Psoas muscle (tissue), 7 donors: ENCODE measurements at regions not wholly inside any gene's neighbourhood (a gene's known extent, or its start where the extent isn't known, plus 50 kb on each side); places are given as distances from the start of the nearest gene placed in this dataset.

Source experiments
- ATAC-seq, 4 donors: fragments of 200-7000 bp; cut with Tn5 transposase; one replicate each; pipeline ENCODE4 v1.9.1; 2020; ENCODE audit warnings: moderate library complexity in 3 of 4, mild to moderate bottlenecking in 2 of 4
- DNase-seq, 2 donors: peaks; one replicate each; pipeline ENCODE4 v3.0.0-alpha.2; 2020
- H3K27ac ChIP-seq: fragments of 200-600 bp; one replicate; pipeline ENCODE4 v1.8.0; 2022
- H3K27me3 ChIP-seq, 3 donors: fragments of 200-600 bp in 1 of 3; one replicate each; pipeline versions ENCODE4 v1.6.1 to v1.8.0; 2013 to 2022; ENCODE audit warnings: low read length in 2 of 3, mild to moderate bottlenecking in 2 of 3, moderate library complexity in 1 of 3; ENCODE audit not compliant: insufficient read depth in 3 of 3
- H3K36me3 ChIP-seq, 2 donors: fragments of 200-600 bp in 1 of 2; one replicate each; pipeline versions ENCODE4 v1.6.1 to v1.8.0; 2013 to 2022; ENCODE audit warnings: low read depth in 1 of 2, mild to moderate bottlenecking in 1 of 2, moderate library complexity in 1 of 2; ENCODE audit not compliant: insufficient read depth in 1 of 2
- H3K4me1 ChIP-seq: fragments of 200-600 bp; one replicate; pipeline ENCODE4 v1.8.0; 2022
- H3K4me3 ChIP-seq: fragments of 200-600 bp; one replicate; pipeline ENCODE4 v1.8.0; 2022; ENCODE audit warnings: mild to moderate bottlenecking
- H3K9me3 ChIP-seq: fragments of 200-600 bp; one replicate; pipeline ENCODE4 v1.8.0; 2022
- WGBS, 3 donors: extraction: QIAGEN DNeasy Blood & Tissue Kit; methylation state at CpG; one replicate each; pipeline versions ENCODE4 v1.1.6 to v1.1.7; 2013; 5-methylcytosine and 5-hydroxymethylcytosine counted together
- intact Hi-C, 2 donors: fragments of 100-400 bp; cut with DNase I; formaldehyde crosslinking; loops; one replicate each; pipeline versions ENCODE4 v1.11.0 to v1.14.2; 2022
- TF ChIP-seq, protein P1 (sequence below): fragments of 200-600 bp; IDR thresholded peaks from one replicate; pipeline ENCODE4 v1.8.0; 2022; ENCODE audit warnings: antibody characterized with exemption
- donor health status: healthy with polysubstance abuse.
- donor health status: DM: no; HTN: no; CAD: no; lungs with moderate emphysema.
- donor health status: Bipolar disorder and iron deficiency.
- donor health status: healthy.
- donor health status: DM: yes; HTN: yes; CAD: no.
- donor health status: DM: no; HTN: no; CAD: no.
- donor health status: DM: yes; HTN: yes; CAD: no.

DNA sequence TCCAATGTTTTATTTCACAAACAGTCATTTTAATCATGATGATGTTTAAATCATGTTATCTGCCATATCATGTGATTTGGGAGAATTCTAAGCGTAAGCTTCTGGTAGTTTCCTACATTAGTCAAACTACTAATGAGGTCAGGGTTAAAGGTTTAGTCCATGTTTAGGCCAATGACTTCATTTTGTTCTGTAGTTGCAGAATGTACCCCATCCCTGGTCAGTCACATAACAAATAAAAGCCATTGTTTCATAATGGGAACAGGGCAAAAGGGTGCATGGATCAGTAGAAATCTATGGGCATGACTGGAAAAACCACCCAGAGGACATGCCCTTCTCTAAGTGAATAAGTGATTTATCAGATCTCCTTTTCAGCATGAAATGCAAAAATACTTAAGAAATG lies 138.4 kb upstream of the ABCB5 start:
- H3K27me3 ChIP-seq = no peaks in the 10 kb centered on the region
- intact Hi-C loops = no loop called here
- WGBS, 3 donors = 90 to 98% (median 94%) methylated on average over 1 of the region's 1 CpG
- H3K9me3 ChIP-seq = no peaks in the 10 kb centered on the region
- no peak for DNase-seq
- no peak overlapping the region for H3K4me3 ChIP-seq
- TF ChIP-seq, protein P1, sequence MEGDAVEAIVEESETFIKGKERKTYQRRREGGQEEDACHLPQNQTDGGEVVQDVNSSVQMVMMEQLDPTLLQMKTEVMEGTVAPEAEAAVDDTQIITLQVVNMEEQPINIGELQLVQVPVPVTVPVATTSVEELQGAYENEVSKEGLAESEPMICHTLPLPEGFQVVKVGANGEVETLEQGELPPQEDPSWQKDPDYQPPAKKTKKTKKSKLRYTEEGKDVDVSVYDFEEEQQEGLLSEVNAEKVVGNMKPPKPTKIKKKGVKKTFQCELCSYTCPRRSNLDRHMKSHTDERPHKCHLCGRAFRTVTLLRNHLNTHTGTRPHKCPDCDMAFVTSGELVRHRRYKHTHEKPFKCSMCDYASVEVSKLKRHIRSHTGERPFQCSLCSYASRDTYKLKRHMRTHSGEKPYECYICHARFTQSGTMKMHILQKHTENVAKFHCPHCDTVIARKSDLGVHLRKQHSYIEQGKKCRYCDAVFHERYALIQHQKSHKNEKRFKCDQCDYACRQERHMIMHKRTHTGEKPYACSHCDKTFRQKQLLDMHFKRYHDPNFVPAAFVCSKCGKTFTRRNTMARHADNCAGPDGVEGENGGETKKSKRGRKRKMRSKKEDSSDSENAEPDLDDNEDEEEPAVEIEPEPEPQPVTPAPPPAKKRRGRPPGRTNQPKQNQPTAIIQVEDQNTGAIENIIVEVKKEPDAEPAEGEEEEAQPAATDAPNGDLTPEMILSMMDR = no peak
- H3K27ac ChIP-seq = no peak overlapping the region
- H3K4me1 ChIP-seq = no peaks in the 10 kb centered on the region
- no peak for ATAC-seq
- no peaks in the 10 kb centered on the region for H3K36me3 ChIP-seq

DNA sequence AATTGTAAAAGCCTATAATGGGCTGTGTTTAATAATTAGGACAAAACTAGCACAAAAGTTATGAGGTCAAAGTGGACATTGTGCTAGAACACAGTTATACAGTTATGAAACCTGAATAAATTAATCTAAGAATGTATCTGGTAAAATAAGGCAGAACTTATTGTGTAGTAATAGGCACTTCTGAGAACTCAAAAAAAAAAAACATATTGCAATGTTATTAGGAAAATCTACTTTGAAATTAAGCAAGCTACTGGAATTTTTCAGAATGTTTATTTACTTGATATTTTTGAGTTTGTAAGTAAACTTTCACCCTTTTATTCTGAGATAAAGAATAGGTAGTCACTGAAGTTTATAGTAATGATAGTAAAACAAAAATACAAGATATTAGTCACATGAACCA lies 135.8 kb upstream of the ABCB5 start:
- Histone ChIP-seq H3K27me3 (peaks cover 0 to 1% (median 0%) of the 10 kb centered on the region in 3 donors), H3K4me3 (no peak overlapping the region), H3K9me3 (no peaks in the 10 kb centered on the region), H3K36me3 (no peaks in the 10 kb centered on the region), H3K4me1 (no peaks in the 10 kb centered on the region), H3K27ac (no peak overlapping the region)
- DNase-seq (no peak), ATAC-seq (no peak)
- intact Hi-C loops = no loop called here
- TF ChIP-seq, protein P1 = no peak

DNA sequence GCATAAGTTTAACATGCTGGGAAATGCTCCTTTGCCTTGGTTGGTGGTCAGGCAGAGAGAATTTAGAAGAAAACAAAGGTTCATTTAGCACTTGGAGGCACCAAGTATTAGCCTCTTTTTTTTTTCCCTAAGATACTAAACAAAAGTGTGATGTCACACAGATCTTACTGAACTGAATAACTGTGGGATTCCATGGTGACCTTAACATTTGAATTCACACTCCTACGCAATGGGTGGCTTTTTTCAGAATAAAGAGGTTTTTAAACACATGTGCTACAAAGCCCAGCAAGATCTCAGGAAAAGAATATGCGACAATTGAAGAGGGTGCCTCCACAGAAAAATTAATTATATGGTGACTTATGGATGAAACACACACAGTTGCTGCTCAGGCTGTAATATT lies 133.4 kb upstream of the ABCB5 start:
- no peak overlapping the region for H3K27ac ChIP-seq
- peaks cover 0 to 1% (median 0%) of the 10 kb centered on the region in 3 donors for H3K27me3 ChIP-seq
- H3K36me3 ChIP-seq = no peaks in the 10 kb centered on the region
- H3K9me3 ChIP-seq = no peaks in the 10 kb centered on the region
- TF ChIP-seq, protein P1 = no peak
- no peaks in the 10 kb centered on the region for H3K4me1 ChIP-seq
- intact Hi-C loops = no loop called here
- DNase-seq (no peak), ATAC-seq (no peak)
- WGBS, 3 donors = 21 to 55% (median 32%) methylated on average over 2 of the region's 2 CpGs
- H3K4me3 ChIP-seq = no peak overlapping the region

DNA sequence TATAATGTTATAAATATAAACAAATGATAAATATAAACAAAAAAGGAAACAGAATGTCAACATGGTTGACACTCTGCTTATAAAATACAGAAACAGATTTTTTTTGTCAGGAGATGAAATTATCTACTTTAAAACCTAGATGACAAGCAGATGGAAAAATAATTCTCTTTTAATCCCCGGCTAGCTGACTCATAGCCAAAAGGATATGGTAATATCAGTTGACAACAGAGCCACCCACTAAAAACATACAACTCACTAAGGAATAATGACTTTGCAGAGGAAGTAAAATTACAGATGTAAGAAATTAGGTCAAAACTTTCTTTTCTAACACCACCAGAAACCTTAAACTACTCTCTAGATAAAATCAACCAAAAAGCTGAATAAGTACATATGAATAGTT lies 131.1 kb upstream of the ABCB5 start:
- no peak for DNase-seq
- Histone ChIP-seq H3K27me3 (peaks cover 0 to 1% (median 0%) of the 10 kb centered on the region in 3 donors), H3K9me3 (peaks cover 19% of the 10 kb centered on the region), H3K4me3 (no peak overlapping the region), H3K36me3 (no peaks in the 10 kb centered on the region), H3K4me1 (no peaks in the 10 kb centered on the region), H3K27ac (no peak overlapping the region)
- ATAC-seq = no peak
- TF ChIP-seq, protein P1 = no peak
- WGBS, 3 donors = 6 to 16% (median 11%) methylated on average over 1 of the region's 1 CpG
- intact Hi-C loops = no loop called here

DNA sequence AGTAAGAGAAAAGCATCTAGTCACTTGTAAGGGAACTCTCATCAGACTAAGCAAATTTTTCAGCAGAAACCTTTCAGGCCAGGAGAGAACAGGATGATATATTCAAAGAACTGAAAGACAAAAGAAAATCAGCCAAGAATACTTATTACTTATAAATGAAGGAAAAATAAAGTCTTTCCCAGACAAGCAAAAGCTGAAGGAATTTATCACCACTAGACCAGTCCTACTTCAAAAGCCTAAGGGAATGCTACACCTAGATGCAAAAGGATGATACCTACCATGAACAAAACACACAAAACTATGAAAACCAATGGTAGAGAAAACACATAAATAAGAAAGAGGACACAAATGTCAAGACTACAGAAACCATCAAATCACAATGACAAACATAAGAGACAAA lies 126.6 kb upstream of the ABCB5 start:
- ATAC-seq = no peak
- Histone ChIP-seq H3K27ac (no peak overlapping the region), H3K9me3 (peaks cover 19% of the 10 kb centered on the region), H3K36me3 (no peaks in the 10 kb centered on the region), H3K27me3 (peaks cover 0 to 1% (median 0%) of the 10 kb centered on the region in 3 donors), H3K4me1 (no peaks in the 10 kb centered on the region), H3K4me3 (no peak overlapping the region)
- no peak for DNase-seq
- intact Hi-C loops = no loop called here
- TF ChIP-seq, protein P1 = no peak
